Lower leg skin (tissue), 3 donors: ENCODE measurements at regions not wholly inside any gene's neighbourhood (a gene's known extent, or its start where the extent isn't known, plus 50 kb on each side); places are given as distances from the start of the nearest gene placed in this dataset.

ENCODE experiments used
- POLR2A ChIP-seq, 2 donors: fragments of 450-650 bp; IDR thresholded peaks; one replicate each; pipeline ENCODE4 v1.6.1; 2016 to 2017; ENCODE audit warnings: antibody characterized with exemption in 2 of 2, mild to moderate bottlenecking in 1 of 2, moderate library complexity in 1 of 2
- TF ChIP-seq, protein P1 (sequence below), 3 donors: fragments of 450-650 bp; IDR thresholded peaks; one replicate each; pipeline ENCODE4 v1.5.1; 2016; ENCODE audit warnings: antibody characterized with exemption in 3 of 3, mild to moderate bottlenecking in 3 of 3, moderate library complexity in 2 of 3

DNA sequence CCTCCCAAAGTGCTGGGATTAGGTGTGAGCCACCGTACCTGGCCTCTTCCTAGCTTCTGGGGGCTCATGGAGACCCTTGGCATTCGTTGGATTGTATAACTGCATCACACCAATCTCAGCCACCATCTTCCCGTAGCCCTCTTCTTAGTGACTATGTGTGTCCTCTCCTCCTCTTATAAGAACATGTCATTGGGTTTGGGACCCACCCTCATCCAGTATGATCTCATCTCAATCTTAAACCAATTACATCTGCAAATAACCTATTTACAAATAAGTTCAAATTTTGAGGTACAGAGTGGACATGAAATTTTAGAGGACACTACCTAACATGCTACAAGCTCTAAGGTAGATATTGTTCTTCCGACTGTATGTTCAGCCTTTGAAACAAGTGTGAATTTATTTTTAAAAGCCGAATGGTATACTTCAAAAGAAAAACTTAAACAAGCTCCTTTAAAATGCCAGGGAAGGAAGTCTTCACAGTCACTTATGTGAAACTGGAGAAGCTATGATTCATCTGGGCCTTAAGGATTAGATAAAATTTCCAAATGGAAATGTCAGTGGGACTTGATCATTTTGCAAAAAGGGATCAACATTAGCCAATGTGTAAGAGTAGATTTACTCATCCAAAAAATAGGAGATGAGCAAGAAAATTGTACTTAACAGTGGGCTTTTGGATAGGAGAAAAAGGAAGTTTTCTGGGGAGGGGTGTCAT is 225.7 kb downstream of the MEX3B start:
- TF ChIP-seq, protein P1, sequence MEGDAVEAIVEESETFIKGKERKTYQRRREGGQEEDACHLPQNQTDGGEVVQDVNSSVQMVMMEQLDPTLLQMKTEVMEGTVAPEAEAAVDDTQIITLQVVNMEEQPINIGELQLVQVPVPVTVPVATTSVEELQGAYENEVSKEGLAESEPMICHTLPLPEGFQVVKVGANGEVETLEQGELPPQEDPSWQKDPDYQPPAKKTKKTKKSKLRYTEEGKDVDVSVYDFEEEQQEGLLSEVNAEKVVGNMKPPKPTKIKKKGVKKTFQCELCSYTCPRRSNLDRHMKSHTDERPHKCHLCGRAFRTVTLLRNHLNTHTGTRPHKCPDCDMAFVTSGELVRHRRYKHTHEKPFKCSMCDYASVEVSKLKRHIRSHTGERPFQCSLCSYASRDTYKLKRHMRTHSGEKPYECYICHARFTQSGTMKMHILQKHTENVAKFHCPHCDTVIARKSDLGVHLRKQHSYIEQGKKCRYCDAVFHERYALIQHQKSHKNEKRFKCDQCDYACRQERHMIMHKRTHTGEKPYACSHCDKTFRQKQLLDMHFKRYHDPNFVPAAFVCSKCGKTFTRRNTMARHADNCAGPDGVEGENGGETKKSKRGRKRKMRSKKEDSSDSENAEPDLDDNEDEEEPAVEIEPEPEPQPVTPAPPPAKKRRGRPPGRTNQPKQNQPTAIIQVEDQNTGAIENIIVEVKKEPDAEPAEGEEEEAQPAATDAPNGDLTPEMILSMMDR (IDR thresholded peaks at IDR 0.05), result no peak
- TF ChIP-seq POLR2A (IDR thresholded peaks at IDR 0.05), result no peak
